ENCODE measurements at regions not wholly inside any gene's neighbourhood (a gene's known extent, or its start where the extent isn't known, plus 50 kb on each side); places are given as distances from the start of the nearest gene placed in this dataset.
"Not testable (repeated sequence)": the region's sequence is repeated elsewhere in the genome, so short reads cannot be mapped to it uniquely, and the experiment has no call there.

DNA sequence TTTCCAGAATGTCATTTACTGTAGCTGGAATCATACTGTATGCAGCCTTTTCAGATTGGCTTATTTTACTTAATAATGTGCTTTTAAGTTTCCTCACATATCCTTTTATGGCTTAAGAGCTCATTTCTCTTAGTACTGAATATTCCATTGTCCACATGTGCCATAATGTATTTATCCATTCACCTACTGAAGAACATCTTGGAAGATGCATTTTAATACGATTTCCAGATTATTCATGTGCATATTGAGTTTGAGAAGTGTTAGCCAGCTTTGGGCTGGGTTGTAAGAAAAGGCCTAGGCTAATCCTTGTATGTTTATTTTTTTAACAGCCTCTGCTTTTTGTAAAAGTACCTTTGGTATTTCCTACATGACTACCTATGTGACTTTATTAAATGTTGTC lies 109.3 kb upstream of the MDFIC start:
- no peak for DNase-seq

DNA sequence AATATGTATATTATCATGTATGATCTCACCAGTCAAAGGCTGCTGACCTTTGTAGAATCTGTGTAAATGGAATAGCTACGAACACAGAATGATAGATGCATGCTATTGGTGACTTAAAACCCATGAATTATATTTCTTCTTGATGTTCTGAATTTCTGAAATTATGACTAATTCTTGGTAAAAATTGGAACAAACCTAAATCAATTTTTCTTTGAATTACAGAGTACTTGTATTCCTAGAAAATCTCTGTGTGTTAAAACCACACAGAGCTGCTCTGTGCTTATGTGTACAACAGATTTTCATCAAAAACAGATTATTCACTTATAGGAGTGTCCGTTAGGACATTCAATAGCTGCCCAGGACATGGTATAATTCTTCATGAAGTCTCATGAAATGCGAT lies 108.3 kb upstream of the MDFIC start:
- DNase-seq: no peak

DNA sequence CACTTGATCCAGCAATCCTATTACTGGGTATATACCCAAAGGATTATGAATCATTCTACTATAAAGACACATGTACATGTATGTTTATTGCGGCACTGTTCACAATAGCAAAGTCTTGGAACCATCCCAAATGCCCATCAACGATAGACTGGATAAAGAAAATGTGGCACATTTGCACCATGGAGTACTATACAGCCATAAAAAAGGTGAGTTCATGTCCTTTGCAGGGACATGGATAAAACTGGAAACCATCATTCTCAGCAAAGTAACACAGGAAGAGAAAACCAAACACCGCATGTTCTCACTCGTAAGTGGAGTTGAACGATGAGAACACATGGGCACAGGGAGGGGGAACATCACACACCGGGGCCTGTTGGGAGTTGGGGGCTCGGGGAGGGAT lies 104.9 kb upstream of the MDFIC start:
- DNase-seq: not testable (repeated sequence)

DNA sequence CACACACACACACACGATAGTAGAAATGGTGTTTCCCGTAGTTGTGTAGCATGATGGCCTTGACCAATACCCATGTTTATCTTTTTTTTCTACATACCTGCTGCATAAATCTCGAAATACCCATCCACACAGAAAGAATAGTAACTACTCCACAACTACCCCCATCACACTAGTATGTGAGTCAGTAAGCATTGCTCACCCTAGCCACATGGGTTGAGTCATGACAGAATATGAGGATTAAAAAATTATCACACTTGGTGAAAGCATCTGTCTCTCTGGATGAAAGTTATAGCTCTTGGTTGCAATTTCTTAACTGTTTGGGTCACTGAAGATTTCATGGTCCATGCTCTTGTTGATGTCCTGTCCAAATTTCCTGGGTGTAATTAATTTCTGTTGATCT lies 103.4 kb upstream of the MDFIC start:
- no peak for DNase-seq

DNA sequence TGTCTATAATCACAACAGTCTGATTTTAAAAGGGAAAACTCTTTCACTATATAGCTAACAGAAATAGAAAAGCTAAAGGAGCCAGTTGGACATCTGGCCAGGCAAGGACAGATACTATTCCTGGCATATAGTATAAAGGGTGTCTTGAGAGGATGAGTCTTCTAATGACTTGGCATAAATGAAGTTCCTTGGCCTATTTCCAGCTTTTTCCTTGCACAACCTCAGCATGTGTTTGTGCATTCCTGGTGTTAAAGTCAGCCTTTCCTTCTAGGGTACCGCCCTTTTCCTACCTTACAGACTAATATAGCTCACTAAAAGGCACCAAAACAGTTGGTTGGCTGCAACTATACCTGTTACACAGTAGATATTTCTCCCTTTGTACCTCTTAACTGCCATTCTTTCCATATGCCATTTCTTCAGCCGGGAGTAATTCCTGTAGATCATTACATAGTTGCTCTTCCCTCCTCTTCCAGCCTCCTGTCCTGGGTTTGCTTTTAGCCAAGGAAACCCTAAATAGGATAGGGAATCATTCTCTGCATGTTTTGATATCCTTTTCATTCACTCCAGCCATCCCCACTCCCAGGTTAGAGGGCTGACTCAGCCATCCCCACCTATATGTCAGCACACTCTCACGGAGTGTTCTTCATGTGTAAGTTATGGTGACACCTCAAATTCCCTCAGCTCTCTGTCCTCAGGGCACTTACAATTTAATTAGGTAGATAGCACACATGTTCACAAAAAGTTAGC lies 102.1 kb upstream of the MDFIC start:
- no peak for DNase-seq

DNA sequence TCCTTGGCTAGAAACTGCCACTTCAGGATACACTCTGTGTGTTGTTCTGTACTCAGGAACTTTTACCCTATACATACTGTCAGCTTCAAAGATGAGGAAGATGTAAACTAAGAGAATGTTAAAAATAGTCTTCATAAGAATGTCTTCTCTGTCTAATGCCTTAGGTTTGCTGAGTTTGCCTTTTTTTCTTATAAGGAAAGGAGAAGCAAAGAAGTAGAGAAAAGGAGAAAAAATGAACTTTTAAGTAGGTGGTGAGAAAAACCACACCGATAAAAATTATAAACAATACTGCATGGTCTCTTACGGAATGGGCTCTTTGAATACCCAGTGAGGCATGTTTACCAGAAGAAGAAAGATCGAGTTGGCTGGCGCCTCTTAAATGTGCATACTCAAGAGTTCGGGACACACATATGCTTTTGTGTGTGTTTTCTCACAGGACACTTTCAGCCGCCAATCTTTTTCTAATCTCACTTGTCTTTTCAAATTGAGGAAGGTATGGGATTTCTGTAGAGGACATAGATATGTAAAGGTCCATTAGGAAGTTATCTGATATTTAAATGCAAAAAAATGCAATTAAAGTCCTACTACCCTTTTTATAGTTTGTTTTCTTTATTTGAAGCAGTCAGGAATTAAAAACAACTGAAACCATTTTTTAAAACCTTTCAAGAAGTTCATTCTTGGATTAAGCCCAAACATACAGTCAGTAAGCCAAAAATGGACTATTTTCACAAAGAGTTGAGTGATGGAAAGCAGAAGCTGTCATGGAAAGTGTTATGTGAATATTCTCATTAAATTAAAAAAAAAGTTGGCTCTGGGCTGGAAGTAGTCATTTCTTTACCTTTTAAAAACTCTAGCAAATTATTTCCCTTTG lies 100.6 kb upstream of the MDFIC start:
- DNase-seq: no peak

DNA sequence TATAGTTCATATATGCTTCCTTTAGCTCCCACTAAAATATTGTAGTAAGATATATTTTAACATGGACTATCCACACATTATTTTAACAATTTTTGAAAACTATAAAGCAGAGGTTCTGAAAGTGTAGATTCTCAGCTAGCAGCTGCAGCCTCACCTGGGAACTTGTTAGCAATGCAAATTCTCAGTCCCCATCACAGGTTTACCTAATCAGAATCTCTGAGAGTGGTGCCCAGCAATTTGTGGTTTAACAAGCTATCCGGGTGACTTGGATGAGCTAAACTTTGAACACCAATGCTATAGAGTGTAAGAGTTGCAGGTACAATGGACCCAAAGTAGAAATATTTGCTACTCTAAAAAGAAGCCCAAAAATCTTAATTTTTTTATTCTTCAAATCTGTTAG lies 99.8 kb upstream of the MDFIC start:
- DNase-seq: no peak

DNA sequence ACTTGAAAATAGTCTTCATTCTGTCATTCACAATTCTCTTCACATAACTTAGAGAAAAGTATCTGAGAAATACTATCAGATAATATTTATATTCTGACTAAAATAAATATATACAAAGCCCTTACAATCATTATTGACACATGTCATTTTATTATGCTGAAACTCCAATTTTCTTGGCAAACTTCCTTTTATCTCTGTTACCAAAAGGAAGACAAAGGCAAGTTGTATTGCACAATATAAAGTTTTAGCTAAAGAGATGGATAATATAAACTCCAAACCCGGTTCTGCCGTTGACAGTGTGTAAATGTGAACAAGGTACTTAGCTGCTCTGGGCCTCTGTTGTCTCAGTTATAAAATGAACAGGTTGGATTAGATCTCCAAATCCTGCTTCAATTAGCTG lies 99.0 kb upstream of the MDFIC start:
- DNase-seq: no peak

DNA sequence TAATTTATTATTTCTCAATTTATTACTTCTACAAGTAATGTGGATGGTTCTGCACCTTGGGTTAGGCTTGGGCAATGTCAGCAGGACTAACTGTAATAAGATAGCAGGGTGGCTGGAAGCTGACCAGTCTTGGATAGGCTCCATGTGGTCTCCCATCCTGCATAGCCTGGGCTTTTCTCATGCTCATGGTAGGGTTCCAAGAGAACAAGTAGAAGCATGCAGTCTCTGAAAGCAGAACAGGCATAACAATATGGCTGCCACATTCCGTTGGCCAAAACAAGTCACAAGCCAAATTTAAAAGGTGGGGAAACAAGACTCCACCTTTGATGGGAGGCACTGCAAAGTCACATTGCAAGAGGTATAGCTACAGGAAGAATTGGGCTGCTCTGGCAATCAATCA lies 98.6 kb upstream of the MDFIC start:
- DNase-seq: no peak

DNA sequence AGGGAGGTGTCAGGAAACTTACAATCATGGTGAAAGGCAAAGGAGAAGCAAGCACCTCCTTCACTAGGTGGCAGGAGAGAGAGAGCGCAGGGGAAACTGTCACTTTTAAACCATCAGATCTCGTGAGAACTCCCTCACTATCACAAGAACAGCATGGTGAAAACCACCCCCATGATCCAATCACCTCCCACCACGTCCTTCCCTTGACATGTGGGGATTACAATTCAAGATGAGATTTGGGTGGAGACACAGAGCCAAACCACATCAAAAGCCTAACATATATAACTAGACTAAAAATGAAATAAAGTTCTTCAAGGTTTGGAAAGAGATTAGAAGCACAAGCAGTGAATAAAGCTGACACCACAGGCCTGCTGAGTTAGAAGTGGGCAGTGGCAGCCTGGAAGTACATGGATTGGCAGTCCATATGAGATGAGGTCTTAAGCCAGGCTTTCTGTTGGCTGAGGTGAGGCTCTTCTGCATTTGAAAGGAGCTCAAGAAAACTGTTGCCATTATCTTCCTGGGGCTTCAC lies 96.4 kb upstream of the MDFIC start:
- DNase-seq: no peak

DNA sequence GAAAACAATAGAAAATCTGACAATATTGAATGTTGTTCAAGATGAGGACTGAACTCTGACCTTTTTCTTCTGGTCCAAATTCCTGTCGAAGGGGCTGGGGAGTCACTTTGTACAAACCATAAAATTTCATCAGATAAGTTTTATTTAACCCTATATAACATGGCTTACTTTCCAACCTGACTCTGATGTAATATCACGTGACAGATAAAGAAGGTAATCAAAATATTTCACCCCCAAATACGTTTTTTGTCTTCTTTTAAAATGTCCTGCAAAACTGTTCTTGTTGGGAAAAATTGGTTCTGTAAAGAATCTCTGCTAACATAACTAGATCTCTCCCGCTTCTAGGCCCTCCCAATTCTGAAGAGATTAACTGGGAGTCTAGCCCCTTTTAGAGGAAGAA lies 90.9 kb upstream of the MDFIC start:
- DNase-seq: no peak

DNA sequence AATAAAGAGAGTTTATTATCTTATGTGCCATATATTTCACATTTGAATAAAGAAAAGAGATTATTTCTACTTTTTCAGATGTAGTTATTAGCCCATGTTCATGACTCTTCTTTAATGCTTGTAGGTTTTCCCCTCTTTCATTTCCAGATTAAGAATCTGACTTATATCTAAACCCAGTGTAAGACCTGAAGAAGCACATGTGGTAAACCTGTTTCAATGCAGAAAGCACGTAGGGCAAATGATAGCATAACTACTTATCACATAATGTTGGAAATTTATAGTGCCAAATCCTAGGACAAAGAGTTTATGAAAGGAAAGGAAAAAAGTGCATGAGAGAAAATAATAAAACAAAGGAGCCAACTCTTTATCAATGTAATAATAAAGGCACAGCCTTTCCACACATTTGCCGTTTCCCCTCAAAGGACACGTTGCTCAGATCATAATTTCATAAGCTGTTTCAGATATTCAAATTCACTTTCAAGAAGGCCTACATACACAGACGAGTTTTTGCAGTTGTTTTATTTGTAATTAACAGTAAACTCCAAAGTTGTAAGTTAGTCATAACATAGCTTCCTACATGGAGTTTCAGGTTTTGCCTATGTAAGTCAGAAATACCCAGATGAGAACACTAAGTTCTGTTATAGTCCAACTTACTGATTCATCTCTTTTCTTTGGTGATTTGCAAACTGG lies 88.8 kb upstream of the MDFIC start:
- DNase-seq: no peak

DNA sequence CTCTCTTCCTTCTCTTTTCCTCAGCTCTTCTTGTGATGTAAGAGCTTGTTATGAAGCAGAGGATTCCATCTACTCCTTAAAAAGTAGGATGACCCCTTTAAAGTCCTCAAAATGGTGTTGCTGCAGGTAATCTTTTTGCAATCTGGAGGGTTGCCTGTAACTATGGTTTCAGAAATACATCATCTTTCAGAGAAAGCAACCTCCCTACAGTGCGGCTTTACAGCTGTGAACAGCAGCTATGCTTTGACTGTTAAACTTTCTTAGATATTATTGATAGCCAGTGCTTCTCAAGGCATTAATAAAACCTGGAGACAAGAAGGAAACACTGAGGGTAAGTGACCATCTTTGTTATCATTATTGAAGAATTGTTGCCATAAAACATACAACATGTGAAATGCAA lies 86.6 kb upstream of the MDFIC start:
- DNase-seq: no peak

DNA sequence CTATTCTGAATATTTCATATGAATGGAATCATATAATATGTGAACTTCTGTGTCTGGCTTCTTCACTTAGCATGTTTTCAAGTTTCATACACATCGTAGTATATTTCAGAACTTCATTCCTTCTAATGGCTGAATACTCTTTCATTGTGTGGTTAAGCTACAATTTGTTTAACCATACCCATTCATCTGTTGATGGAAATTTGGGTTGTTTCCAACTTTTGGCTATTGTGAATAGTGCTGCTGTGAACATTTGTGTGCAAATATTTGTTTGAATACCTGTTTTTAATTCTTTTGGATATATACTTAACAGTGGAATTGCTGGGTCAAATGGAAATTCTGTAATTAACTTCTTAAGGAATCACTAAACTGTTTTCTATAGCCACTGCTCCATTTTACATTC lies 86.0 kb upstream of the MDFIC start:
- no peak for DNase-seq

DNA sequence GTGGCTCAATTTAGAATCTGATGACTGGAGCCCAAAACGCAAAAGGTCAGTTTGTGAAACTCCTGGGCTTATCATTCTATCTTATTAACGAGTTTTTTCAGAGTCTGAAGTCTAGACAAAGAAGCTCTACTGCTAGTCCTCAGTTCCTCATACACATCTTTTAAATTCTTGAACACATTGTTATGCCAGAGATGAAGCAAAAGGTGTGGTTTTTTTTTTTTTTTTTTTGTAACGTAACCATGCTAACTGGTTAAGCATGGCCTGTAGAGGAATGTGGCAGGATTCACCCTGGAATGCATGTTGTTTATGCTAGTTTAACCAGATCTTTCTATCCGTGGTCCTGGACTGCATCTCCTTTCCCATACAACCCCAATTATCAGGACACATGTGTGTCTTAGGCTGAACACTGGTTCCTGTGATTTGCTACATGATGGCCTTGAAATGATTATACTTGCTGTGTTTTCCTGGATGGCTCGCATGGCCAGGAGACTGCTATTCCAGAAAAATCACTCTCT lies 79.3 kb upstream of the MDFIC start:
- no peak for DNase-seq

DNA sequence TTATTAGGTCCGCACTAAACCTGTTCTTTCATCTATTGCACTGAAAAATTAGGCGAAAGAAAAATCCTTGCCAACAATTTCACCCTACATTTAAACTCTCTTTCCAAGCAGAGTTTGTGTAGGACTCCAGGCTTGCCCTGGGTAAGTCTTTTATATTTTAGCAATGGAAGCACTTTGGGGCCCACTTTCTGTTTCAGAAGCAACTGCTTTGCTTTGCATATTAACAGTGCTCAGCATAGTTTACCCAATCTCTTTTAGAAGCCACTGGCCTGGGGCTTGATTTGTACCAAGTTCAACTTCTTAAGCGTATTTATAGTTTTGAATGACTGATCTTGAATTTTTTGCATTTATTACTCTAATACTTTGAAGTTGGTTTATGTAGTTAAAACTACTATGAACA lies 78.8 kb upstream of the MDFIC start:
- no peak for DNase-seq

DNA sequence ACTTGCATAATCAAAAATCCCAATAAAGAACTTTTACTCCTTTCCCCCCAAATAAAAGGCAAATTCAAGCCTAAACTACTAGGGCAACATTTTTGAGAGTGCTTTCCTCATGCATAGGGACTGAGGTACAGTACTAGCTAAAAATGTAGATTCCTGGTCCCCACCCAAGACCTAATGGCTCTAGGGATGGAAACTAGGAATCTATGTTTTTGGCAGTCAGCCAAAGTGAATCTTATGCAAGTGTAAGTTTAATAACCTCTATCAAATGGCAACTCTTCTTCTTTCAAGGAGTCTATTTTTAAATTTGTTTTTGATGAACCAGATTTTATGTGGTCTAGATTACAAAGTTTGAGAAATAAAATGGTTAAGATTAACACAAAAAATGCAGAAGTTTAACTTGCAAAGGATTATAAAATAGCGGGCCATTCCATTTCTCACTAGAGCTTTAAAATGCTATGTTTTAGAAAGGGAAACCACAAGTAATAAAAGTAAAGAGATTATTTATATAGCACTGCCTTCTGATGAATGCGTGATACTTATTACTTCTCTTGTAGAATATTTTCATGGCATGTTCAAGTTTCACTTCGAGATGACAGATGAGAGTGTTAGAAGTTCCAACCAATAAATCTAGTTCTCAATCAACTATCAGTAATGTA lies 70.4 kb upstream of the MDFIC start:
- DNase-seq: no peak

DNA sequence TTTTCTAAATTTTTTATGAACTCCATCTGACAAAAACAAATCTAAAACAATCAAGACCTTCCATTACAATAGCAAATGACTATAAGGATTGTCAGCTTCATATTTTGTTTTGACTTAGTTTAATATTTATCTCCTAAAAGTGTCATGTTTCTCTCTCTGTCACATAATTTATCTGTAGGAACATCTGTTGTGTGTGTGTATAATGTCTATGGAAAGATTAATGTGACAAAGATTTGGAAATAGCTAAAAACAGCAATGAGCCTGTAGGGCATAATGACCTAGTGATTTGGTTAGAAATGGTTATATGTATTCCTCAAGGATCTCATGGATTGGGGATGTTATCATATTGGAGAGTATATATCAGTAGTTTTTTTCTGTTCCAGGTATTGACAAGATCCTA lies 69.6 kb upstream of the MDFIC start:
- no peak for DNase-seq

DNA sequence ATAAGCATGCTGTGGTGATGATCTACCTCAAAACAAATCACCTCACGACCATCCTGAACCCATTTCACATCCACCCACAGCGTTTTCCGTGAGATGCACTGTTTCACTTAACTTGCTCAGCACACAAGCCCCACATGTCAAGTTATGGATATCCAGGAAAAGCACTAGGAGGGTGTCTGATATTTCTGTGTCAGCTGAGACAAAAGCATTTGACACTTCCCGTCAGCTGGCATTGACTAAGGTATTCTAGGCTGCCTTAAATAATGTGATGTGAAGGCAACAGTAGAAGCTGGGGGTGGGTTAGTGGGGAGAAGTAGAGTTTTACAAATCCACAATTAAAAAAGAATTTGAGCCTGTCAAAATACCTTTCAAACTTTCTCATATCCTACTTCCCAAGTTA lies 68.7 kb upstream of the MDFIC start:
- no peak for DNase-seq

DNA sequence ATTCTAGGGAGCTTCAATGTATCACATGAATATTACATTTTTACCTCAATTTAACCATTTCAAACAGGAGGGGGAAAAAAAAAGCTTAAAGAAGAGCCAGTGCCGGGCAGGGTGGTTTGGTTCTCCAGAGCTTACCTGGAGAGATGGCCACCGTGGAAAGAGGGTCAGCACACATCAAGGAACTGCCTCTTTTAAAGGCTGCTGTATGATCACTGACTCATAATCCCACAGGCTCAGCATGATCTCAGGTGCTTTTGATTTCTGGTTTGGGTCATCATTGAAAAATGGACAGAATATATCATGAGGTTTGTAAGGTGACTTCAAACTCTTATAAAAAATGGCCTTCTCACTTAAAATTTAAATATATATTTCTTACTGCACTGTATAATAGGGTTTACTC lies 67.5 kb upstream of the MDFIC start:
- no peak for DNase-seq

DNA sequence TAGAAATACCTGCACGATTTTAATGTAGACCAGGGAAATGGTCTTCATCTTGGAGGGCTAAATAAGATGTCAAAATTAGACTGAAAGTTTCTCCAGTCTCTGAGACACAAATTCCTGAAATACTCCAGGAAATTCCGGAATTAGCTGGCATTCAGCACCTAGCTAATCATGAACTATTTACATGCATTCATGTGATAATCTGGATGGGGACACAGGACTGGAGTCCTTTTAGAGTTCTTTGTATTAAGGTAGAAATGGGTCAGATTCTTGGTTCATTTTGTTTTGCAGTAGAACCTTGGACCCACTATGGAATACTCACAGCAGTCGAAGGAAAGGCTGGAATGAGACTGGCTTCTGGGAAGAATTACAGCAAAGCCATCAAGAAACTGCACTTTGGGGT lies 65.3 kb upstream of the MDFIC start:
- DNase-seq: no peak

DNA sequence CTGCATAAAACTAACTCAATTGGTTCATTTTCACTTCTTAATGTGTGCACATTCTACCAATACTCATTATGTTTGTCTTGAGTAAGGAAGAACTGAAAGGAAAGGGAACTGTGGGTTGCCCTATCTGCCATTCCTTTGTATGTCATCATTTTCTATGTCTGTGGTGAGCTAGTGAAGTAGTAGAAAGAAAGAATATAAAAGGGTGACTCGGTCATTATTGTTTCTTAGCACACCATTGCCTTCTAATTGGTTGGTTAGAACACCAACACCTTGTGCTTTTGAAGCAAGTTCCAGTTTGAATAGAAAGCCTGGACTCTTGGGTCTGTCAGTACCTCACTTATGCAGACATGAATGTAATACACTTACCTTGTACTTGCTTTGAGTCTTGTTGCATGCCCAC lies 64.3 kb upstream of the MDFIC start:
- DNase-seq: no peak

DNA sequence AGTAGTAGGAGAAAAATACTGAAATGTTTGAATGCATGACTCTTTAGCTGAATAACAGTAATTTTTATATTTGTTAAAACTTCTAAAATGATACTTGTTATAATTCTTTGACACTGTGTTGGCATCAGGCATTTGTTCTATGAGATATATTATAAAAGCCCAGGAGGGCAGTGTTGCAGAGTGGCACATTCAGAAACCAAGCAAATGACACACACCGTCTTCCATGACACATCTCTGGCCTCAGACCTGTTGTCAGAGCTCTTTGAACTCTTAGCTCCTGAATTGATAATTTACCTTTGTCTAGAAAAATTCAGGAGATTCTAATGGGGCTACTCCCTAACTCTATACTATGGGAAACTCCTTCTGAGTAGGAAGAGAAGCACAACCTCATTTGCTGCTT lies 62.4 kb upstream of the MDFIC start:
- DNase-seq: no peak

All from NCI-H1092 (cell line).